Breast epithelium (tissue), 3 donors: ENCODE measurements at regions not wholly inside any gene's neighbourhood (a gene's known extent, or its start where the extent isn't known, plus 50 kb on each side); places are given as distances from the start of the nearest gene placed in this dataset.

Source experiments
- POLR2A ChIP-seq: fragments of 450-650 bp; IDR thresholded peaks from one replicate; pipeline ENCODE4 v1.6.1; 2016; ENCODE audit warnings: antibody characterized with exemption, mild to moderate bottlenecking, moderate library complexity
- POLR2AphosphoS5 ChIP-seq, 3 donors: sonication (generic); formaldehyde crosslinking; IDR thresholded peaks; one replicate each; pipeline ENCODE4 v1.6.1; 2017; ENCODE audit warnings: antibody characterized with exemption in 3 of 3
- TF ChIP-seq, protein P1 (sequence below), 3 donors: fragments of 450-650 bp; IDR thresholded peaks; one replicate each; pipeline ENCODE4 v1.5.1; 2016 to 2017; ENCODE audit warnings: antibody characterized with exemption in 3 of 3, mild to moderate bottlenecking in 3 of 3, moderate library complexity in 3 of 3

- TF ChIP-seq POLR2AphosphoS5 (IDR thresholded peaks at IDR 0.05): no peak
- TF ChIP-seq, protein P1, sequence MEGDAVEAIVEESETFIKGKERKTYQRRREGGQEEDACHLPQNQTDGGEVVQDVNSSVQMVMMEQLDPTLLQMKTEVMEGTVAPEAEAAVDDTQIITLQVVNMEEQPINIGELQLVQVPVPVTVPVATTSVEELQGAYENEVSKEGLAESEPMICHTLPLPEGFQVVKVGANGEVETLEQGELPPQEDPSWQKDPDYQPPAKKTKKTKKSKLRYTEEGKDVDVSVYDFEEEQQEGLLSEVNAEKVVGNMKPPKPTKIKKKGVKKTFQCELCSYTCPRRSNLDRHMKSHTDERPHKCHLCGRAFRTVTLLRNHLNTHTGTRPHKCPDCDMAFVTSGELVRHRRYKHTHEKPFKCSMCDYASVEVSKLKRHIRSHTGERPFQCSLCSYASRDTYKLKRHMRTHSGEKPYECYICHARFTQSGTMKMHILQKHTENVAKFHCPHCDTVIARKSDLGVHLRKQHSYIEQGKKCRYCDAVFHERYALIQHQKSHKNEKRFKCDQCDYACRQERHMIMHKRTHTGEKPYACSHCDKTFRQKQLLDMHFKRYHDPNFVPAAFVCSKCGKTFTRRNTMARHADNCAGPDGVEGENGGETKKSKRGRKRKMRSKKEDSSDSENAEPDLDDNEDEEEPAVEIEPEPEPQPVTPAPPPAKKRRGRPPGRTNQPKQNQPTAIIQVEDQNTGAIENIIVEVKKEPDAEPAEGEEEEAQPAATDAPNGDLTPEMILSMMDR (IDR thresholded peaks at IDR 0.05): no peak
- TF ChIP-seq POLR2A: no peak
Measured at GRCh38 chr9:134504106-134504385, 137.6 kb upstream of the COL5A1 start.
